HG03045 (cell line): ENCODE measurements at regions not wholly inside any gene's neighbourhood (a gene's known extent, or its start where the extent isn't known, plus 50 kb on each side); places are given as distances from the start of the nearest gene placed in this dataset.
"Not testable (repeated sequence)": the region's sequence is repeated elsewhere in the genome, so short reads cannot be mapped to it uniquely, and the experiment has no call there.

Source experiments
- ATAC-seq: cut with Tn5 transposase; IDR thresholded peaks from one replicate; pipeline ENCODE4 v1.9.1; 2021; ENCODE audit warnings: mild to moderate bottlenecking, moderate library complexity; ENCODE audit not compliant: unreplicated experiment

- ATAC-seq, result no peak
These were observed 87.2 kb upstream of the KIF5B start for GRCh38 chr10:32143302-32143847.

GRCh38 chr10:32142646-32143045, 86.4 kb upstream of the KIF5B start:
- no peak for ATAC-seq

- ATAC-seq, result no peak
These were observed 85.0 kb upstream of the KIF5B start for GRCh38 chr10:32141018-32141807.

GRCh38 chr10:32140403-32140802, 84.2 kb upstream of the KIF5B start:
- ATAC-seq, result no peak

- no peak for ATAC-seq
These were observed 83.2 kb upstream of the KIF5B start for GRCh38 chr10:32139223-32140073.

GRCh38 chr10:32136927-32137326, 80.7 kb upstream of the KIF5B start:
- ATAC-seq, result not testable (repeated sequence)

GRCh38 chr10:32135796-32136195, 79.6 kb upstream of the KIF5B start:
- not testable (repeated sequence) for ATAC-seq

- ATAC-seq, result no peak
These were observed 76.2 kb upstream of the KIF5B start for GRCh38 chr10:32132357-32132946.

- no peak for ATAC-seq
These were observed 75.2 kb upstream of the KIF5B start for GRCh38 chr10:32131388-32131787.

- ATAC-seq, result no peak
These were observed 74.6 kb upstream of the KIF5B start for GRCh38 chr10:32130788-32131187.

GRCh38 chr10:32125023-32125422, 68.8 kb upstream of the KIF5B start:
- ATAC-seq, result no peak

- ATAC-seq, result no peak
These were observed 66.8 kb upstream of the KIF5B start for GRCh38 chr10:32123021-32123420.

GRCh38 chr10:32121648-32122047, 65.4 kb upstream of the KIF5B start:
- no peak for ATAC-seq

GRCh38 chr10:32120147-32120546, 63.9 kb upstream of the KIF5B start:
- no peak for ATAC-seq

GRCh38 chr10:32114508-32114907, 58.3 kb upstream of the KIF5B start:
- no peak for ATAC-seq

GRCh38 chr10:32112055-32112454, 55.8 kb upstream of the KIF5B start:
- ATAC-seq, result no peak

GRCh38 chr10:32111585-32111984, 55.4 kb upstream of the KIF5B start:
- ATAC-seq, result no peak

GRCh38 chr10:32110790-32111189, 54.6 kb upstream of the KIF5B start:
- no peak for ATAC-seq

GRCh38 chr10:32109603-32110002, 53.4 kb upstream of the KIF5B start:
- no peak for ATAC-seq
